CD14-positive monocyte (primary cell): ENCODE measurements at regions not wholly inside any gene's neighbourhood (a gene's known extent, or its start where the extent isn't known, plus 50 kb on each side); places are given as distances from the start of the nearest gene placed in this dataset.

ENCODE experiments used
- DNase-seq, 3 donors: peaks; one replicate each; pipeline ENCODE4 v3.0.0-alpha.2; 2011 to 2022
- H2AFZ ChIP-seq: 2 replicates; pipeline ENCODE4 v1.6.0; 2012; ENCODE audit warnings: mild to moderate bottlenecking, low read depth, low read length, inconsistent platforms; ENCODE audit not compliant: insufficient read depth, poor library complexity, severe bottlenecking
- H3K27ac ChIP-seq, 2 donors: 1 replicate in 1 of 2; 2 replicates in 1 of 2; pipeline ENCODE4 v1.5.1; 2012 to 2013; ENCODE audit warnings: low read length in 2 of 2, control low read depth in 1 of 2, inconsistent platforms in 1 of 2, low read depth in 1 of 2, mild to moderate bottlenecking in 1 of 2
- H3K27me3 ChIP-seq, 2 donors: one replicate each; pipeline versions ENCODE4 v1.6.0 to v1.6.1; 2011 to 2013; ENCODE audit warnings: low read length in 2 of 2; ENCODE audit not compliant: control insufficient read depth in 2 of 2, insufficient read depth in 2 of 2
- H3K36me3 ChIP-seq, 2 donors: replicated peaks in 1 of 2; 1 replicate in 1 of 2; 2 replicates in 1 of 2; pipeline versions ENCODE4 v1.5.1 to v1.6.1; 2012 to 2013; ENCODE audit warnings: low read length in 2 of 2, control low read depth in 1 of 2, inconsistent platforms in 1 of 2, mild to moderate bottlenecking in 1 of 2; ENCODE audit not compliant: insufficient read depth in 2 of 2, control insufficient read depth in 1 of 2
- H3K4me1 ChIP-seq, 2 donors: 1 replicate in 1 of 2; 2 replicates in 1 of 2; pipeline versions ENCODE4 v1.5.1 to v1.6.1; 2012 to 2013; ENCODE audit warnings: low read length in 2 of 2, control low read depth in 1 of 2, inconsistent platforms in 1 of 2, mild to moderate bottlenecking in 1 of 2, moderate library complexity in 1 of 2; ENCODE audit not compliant: insufficient read depth in 2 of 2, control insufficient read depth in 1 of 2
- H3K4me2 ChIP-seq: replicated peaks from 2 replicates; pipeline ENCODE3; 2012; ENCODE audit warnings: low read length, moderate library complexity, mild to moderate bottlenecking; ENCODE audit not compliant: poor library complexity, severe bottlenecking; ENCODE audit errors: extremely low read depth
- H3K4me3 ChIP-seq, 3 experiments: fragments of 200-600 bp in 1 of 3; sonication (generic) in 1 of 3; replicated peaks in 1 of 3; 1 replicate in 2 of 3; 2 replicates in 1 of 3; pipeline ENCODE4 v1.5.1; 2011 to 2013; ENCODE audit warnings: low read length in 3 of 3, mild to moderate bottlenecking in 3 of 3, control low read depth in 2 of 3, low read depth in 2 of 3, inconsistent platforms in 1 of 3, moderate library complexity in 1 of 3
- H3K79me2 ChIP-seq: 2 replicates; pipeline ENCODE4 v1.6.0; 2012; ENCODE audit warnings: mild to moderate bottlenecking, control low read depth, inconsistent platforms, low read length, moderate library complexity; ENCODE audit not compliant: insufficient read depth
- H3K9ac ChIP-seq: 2 replicates; pipeline ENCODE4 v1.6.0; 2017; ENCODE audit warnings: low read length, mild to moderate bottlenecking; ENCODE audit not compliant: insufficient read depth, poor library complexity, severe bottlenecking
- H3K9me3 ChIP-seq, 2 donors: replicated peaks in 1 of 2; 1 replicate in 1 of 2; 2 replicates in 1 of 2; pipeline versions ENCODE4 v1.5.1 to v1.6.1; 2012 to 2013; ENCODE audit warnings: low read length in 2 of 2, control low read depth in 1 of 2; ENCODE audit not compliant: control insufficient read depth in 1 of 2, insufficient read depth in 1 of 2
- H4K20me1 ChIP-seq: 2 replicates; pipeline ENCODE4 v1.6.0; 2012; ENCODE audit warnings: mild to moderate bottlenecking, low read length, control low read depth, moderate library complexity; ENCODE audit not compliant: insufficient read depth
- H3K27ac Mint-ChIP-seq, 7 donors: one replicate each; pipeline ENCODE4 v1.8.0; 2020; ENCODE audit warnings: mild to moderate bottlenecking in 7 of 7, mixed read lengths in 7 of 7, moderate library complexity in 6 of 7, inconsistent platforms in 2 of 7
- H3K27me3 Mint-ChIP-seq, 3 donors: one replicate each; pipeline ENCODE4 v1.8.0; 2021 to 2022; ENCODE audit warnings: low read depth in 3 of 3, mild to moderate bottlenecking in 3 of 3, mixed read lengths in 3 of 3, moderate library complexity in 3 of 3, inconsistent platforms in 1 of 3
- H3K36me3 Mint-ChIP-seq, 2 donors: one replicate each; pipeline ENCODE4 v1.8.0; 2020; ENCODE audit warnings: mixed read lengths in 2 of 2, inconsistent platforms in 1 of 2, mild to moderate bottlenecking in 1 of 2
- H3K4me1 Mint-ChIP-seq: one replicate; pipeline ENCODE4 v1.8.0; 2020; ENCODE audit warnings: mild to moderate bottlenecking, mixed read lengths
- H3K4me3 Mint-ChIP-seq, 2 donors: one replicate each; pipeline ENCODE4 v1.8.0; 2020; ENCODE audit warnings: mild to moderate bottlenecking in 2 of 2, mixed read lengths in 2 of 2, moderate library complexity in 1 of 2
- H3K9me3 Mint-ChIP-seq, 7 donors: one replicate each; pipeline ENCODE4 v1.8.0; 2020 to 2022; ENCODE audit warnings: mixed read lengths in 7 of 7, mild to moderate bottlenecking in 6 of 7, moderate library complexity in 6 of 7, inconsistent platforms in 2 of 7
- CTCF ChIP-seq: fragments of 200-600 bp; IDR thresholded peaks from one replicate; pipeline ENCODE4 v1.8.0; 2022; ENCODE audit warnings: antibody characterized with exemption, mild to moderate bottlenecking
- WGBS: methylation state at CpG from one replicate; pipeline ENCODE4 v1.1.5; 2013; ENCODE audit warnings: missing lambda C conversion rate; ENCODE audit not compliant: insufficient coverage; 5-methylcytosine and 5-hydroxymethylcytosine counted together
- intact Hi-C, 2 donors: fragments of 100-400 bp; cut with micrococcal nuclease; formaldehyde crosslinking; loops; one replicate each; pipeline versions ENCODE4 v1.15.0 to v1.15.1; 2023

GRCh38 chr5:91228188-91228587, 154.9 kb downstream of the ARRDC3 start:
- Mint-ChIP-seq H3K27ac (peak overlapping the region; percentile 76 to 93 (median 85)), H3K4me3 (peak overlapping the region in 1 of 2 donors; percentile 51), H3K4me1 (peaks cover 26% of the 10 kb centered on the region), H3K27me3 (peaks cover 0 to 2% (median 0%) of the 10 kb centered on the region in 3 donors), H3K36me3 (peaks cover 8% of the 10 kb centered on the region in 2 donors), H3K9me3 (peaks cover 6 to 22% (median 12%) of the 10 kb centered on the region in 7 donors)
- Histone ChIP-seq H3K79me2 (no peaks in the 10 kb centered on the region), H3K4me3 (peak overlapping the region in 1 of 3 experiments; percentile 9), H3K4me1 (peaks cover 20 to 28% of the 10 kb centered on the region in 2 donors), H2AFZ (no peak overlapping the region), H3K36me3 (no peaks in the 10 kb centered on the region), H3K9me3 (peaks cover 8 to 9% of the 10 kb centered on the region in 2 donors), H3K4me2 (no peak overlapping the region), H3K27me3 (no peaks in the 10 kb centered on the region), H3K27ac (peak overlapping the region; percentile 9 to 73), H3K9ac (no peak overlapping the region), H4K20me1 (no peaks in the 10 kb centered on the region)
- intact Hi-C loops = no loop called here
- no CpG with 5 or more reads among the region's 1 CpG for whole genome bisulfite sequencing
- peak in 2 of 3 donors; percentile 61 to 63 for DNase-seq
- TF ChIP-seq CTCF = no peak

- TF ChIP-seq CTCF = no peak
- Mint-ChIP-seq H3K27me3 (peaks cover 0 to 2% (median 0%) of the 10 kb centered on the region in 3 donors), H3K27ac (peak overlapping the region in 1 of 7 donors; percentile 40), H3K4me1 (peaks cover 22% of the 10 kb centered on the region), H3K36me3 (peaks cover 7 to 8% of the 10 kb centered on the region in 2 donors), H3K9me3 (peaks cover 6 to 22% (median 13%) of the 10 kb centered on the region in 7 donors), H3K4me3 (no peak overlapping the region)
- H4K20me1 ChIP-seq = no peaks in the 10 kb centered on the region
- DNase-seq = no peak
- H3K4me1 ChIP-seq = peaks cover 13 to 22% of the 10 kb centered on the region in 2 donors
- H3K27me3 ChIP-seq = no peaks in the 10 kb centered on the region
- no peak overlapping the region for H3K27ac ChIP-seq
- no peak overlapping the region for H3K9ac ChIP-seq
- H2AFZ ChIP-seq = no peak overlapping the region
- H3K4me3 ChIP-seq = no peak overlapping the region
- H3K79me2 ChIP-seq = no peaks in the 10 kb centered on the region
- no peak overlapping the region for H3K4me2 ChIP-seq
- 85% methylated on average over 6 of the region's 10 CpGs for WGBS
- peaks cover 8 to 9% of the 10 kb centered on the region in 2 donors for H3K9me3 ChIP-seq
- intact Hi-C loops = no loop called here
- no peaks in the 10 kb centered on the region for H3K36me3 ChIP-seq
Observed at GRCh38 chr5:91225848-91226686, 157.1 kb downstream of the ARRDC3 start.
